Smooth muscle cell (in vitro differentiated cells): ENCODE measurements at regions not wholly inside any gene's neighbourhood (a gene's known extent, or its start where the extent isn't known, plus 50 kb on each side); places are given as distances from the start of the nearest gene placed in this dataset.

ENCODE experiments used
- DNase-seq: peaks from one replicate; lab custom pipeline; 2025; ENCODE audit not compliant: unreplicated experiment; lab: John Stamatoyannopoulos, UW
- H2AFZ ChIP-seq: fragments of 200-600 bp; sonication (generic); 2 replicates; pipeline ENCODE4 v1.6.0; 2016; ENCODE audit warnings: antibody characterized with exemption, low read depth, mild to moderate bottlenecking
- H3F3A ChIP-seq: fragments of 200-600 bp; sonication (generic); 2 replicates; pipeline ENCODE4 v1.6.0; 2017; ENCODE audit warnings: antibody characterized with exemption, low read depth
- H3K27ac ChIP-seq: fragments of 200-600 bp; sonication (generic); 2 replicates; pipeline ENCODE4 v1.5.1; 2016; ENCODE audit warnings: low read depth, mild to moderate bottlenecking
- H3K27me3 ChIP-seq: fragments of 200-600 bp; sonication (generic); 2 replicates; pipeline ENCODE4 v1.6.1; 2016; ENCODE audit warnings: low read depth, mild to moderate bottlenecking
- H3K36me3 ChIP-seq: fragments of 200-600 bp; sonication (generic); 2 replicates; pipeline ENCODE4 v1.5.1; 2016; ENCODE audit warnings: low read depth
- H3K4me1 ChIP-seq: fragments of 200-600 bp; sonication (generic); 2 replicates; pipeline ENCODE4 v1.5.1; 2016; ENCODE audit warnings: low read depth
- H3K4me2 ChIP-seq: fragments of 200-600 bp; sonication (generic); 2 replicates; pipeline ENCODE4 v1.6.0; 2016; ENCODE audit warnings: mild to moderate bottlenecking
- H3K4me3 ChIP-seq: fragments of 200-600 bp; sonication (generic); 2 replicates; pipeline ENCODE4 v1.5.1; 2016; ENCODE audit warnings: mild to moderate bottlenecking
- H3K79me2 ChIP-seq: fragments of 200-600 bp; sonication (generic); 2 replicates; pipeline ENCODE4 v1.6.0; 2016; ENCODE audit warnings: low read depth, mild to moderate bottlenecking
- H3K9ac ChIP-seq: fragments of 200-600 bp; sonication (generic); 2 replicates; pipeline ENCODE4 v1.6.0; 2016; ENCODE audit warnings: low read depth
- H3K9me3 ChIP-seq: fragments of 200-600 bp; sonication (generic); replicated peaks from 2 replicates; pipeline ENCODE4 v1.5.1; 2016; ENCODE audit warnings: low read depth
- H4K20me1 ChIP-seq: fragments of 200-600 bp; sonication (generic); 2 replicates; pipeline ENCODE4 v1.6.0; 2016; ENCODE audit warnings: low read depth
- WGBS: methylation state at CpG from one replicate; pipeline ENCODE4 v1.1.7; 2016; ENCODE audit warnings: low lambda C conversion rate; 5-methylcytosine and 5-hydroxymethylcytosine counted together
- TF ChIP-seq, protein P1 (sequence below): fragments of 200-600 bp; sonication (generic); IDR thresholded peaks from 2 replicates; pipeline ENCODE4 v1.5.1; 2017; ENCODE audit warnings: borderline replicate concordance, mild to moderate bottlenecking, antibody characterized with exemption; ENCODE audit not compliant: insufficient read depth, poor library complexity, severe bottlenecking

DNA sequence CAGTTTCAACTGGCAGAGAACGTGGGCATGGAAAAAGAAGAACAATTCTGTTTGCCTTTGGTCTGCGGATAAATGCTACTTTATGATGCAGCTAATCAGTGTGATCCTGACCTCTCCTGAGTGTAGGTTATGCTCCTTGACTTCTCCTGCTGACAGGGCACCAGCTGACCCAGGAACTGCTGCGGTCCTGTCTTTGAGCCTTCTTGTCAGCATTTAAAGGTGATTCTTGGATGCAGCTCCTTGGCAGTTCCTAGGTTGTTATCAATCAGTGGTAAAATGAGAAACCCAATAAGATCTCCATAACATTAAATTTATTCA, 150.3 kb upstream of the FGF10 start:
- TF ChIP-seq, protein P1, sequence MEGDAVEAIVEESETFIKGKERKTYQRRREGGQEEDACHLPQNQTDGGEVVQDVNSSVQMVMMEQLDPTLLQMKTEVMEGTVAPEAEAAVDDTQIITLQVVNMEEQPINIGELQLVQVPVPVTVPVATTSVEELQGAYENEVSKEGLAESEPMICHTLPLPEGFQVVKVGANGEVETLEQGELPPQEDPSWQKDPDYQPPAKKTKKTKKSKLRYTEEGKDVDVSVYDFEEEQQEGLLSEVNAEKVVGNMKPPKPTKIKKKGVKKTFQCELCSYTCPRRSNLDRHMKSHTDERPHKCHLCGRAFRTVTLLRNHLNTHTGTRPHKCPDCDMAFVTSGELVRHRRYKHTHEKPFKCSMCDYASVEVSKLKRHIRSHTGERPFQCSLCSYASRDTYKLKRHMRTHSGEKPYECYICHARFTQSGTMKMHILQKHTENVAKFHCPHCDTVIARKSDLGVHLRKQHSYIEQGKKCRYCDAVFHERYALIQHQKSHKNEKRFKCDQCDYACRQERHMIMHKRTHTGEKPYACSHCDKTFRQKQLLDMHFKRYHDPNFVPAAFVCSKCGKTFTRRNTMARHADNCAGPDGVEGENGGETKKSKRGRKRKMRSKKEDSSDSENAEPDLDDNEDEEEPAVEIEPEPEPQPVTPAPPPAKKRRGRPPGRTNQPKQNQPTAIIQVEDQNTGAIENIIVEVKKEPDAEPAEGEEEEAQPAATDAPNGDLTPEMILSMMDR = no peak
- Histone ChIP-seq H3K9me3 (no peaks in the 10 kb centered on the region), H3K4me1 (no peaks in the 10 kb centered on the region), H2AFZ (no peak overlapping the region), H3K79me2 (no peaks in the 10 kb centered on the region), H3F3A (peaks cover 5% of the 10 kb centered on the region), H3K27ac (no peak overlapping the region), H3K27me3 (no peaks in the 10 kb centered on the region), H4K20me1 (no peaks in the 10 kb centered on the region), H3K9ac (no peak overlapping the region), H3K36me3 (no peaks in the 10 kb centered on the region), H3K4me3 (no peak overlapping the region), H3K4me2 (no peak overlapping the region)
- 99% methylated on average over 3 of the region's 3 CpGs for WGBS
- no peak for DNase-seq

DNA sequence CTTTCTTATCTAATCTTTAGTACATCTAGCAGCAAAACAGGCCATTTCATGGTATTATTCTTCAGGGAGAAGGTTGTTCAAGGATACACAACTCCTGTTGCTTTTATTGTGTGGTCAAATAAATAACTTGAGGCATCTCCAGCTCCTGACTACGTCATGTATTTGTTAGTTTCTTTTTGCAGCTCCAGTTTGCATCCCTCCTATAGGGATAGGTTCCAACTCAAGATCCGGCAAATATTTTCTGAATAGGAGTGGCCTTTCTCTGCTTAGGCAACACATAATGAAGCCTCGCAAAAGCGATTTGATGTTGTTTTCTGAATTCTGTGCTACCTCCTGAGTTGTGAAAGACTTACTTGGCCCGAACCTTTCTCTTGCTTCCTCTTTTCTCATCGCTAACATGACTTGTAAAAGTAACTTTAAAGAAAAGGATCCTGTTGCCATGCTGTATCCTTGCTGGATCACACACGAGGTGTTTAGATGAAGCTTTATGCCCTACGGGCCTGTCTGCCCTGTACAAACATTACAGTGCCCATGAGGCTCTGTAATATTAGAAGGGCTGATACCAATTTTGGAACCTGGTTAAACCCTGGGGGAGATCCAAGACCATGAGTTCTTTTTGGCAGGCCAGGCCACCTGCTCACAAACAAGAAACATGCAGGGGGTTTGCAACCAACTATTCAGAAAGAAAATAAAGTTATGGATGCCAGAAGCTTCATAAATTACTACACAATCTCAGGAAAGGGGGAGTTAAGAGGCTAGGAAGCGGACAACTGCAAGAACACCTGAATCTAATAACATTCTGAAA, 149.8 kb upstream of the FGF10 start:
- H3K4me1 ChIP-seq = no peaks in the 10 kb centered on the region
- WGBS = 88% methylated on average over 9 of the region's 9 CpGs
- DNase-seq = no peak
- H3K79me2 ChIP-seq = no peaks in the 10 kb centered on the region
- peaks cover 5% of the 10 kb centered on the region for H3F3A ChIP-seq
- H2AFZ ChIP-seq = no peak overlapping the region
- H3K9me3 ChIP-seq = no peaks in the 10 kb centered on the region
- no peak overlapping the region for H3K4me2 ChIP-seq
- TF ChIP-seq, protein P1 = no peak
- no peak overlapping the region for H3K9ac ChIP-seq
- H3K4me3 ChIP-seq = no peak overlapping the region
- H3K27ac ChIP-seq = no peak overlapping the region
- H4K20me1 ChIP-seq = no peaks in the 10 kb centered on the region
- H3K27me3 ChIP-seq = no peaks in the 10 kb centered on the region
- no peaks in the 10 kb centered on the region for H3K36me3 ChIP-seq

DNA sequence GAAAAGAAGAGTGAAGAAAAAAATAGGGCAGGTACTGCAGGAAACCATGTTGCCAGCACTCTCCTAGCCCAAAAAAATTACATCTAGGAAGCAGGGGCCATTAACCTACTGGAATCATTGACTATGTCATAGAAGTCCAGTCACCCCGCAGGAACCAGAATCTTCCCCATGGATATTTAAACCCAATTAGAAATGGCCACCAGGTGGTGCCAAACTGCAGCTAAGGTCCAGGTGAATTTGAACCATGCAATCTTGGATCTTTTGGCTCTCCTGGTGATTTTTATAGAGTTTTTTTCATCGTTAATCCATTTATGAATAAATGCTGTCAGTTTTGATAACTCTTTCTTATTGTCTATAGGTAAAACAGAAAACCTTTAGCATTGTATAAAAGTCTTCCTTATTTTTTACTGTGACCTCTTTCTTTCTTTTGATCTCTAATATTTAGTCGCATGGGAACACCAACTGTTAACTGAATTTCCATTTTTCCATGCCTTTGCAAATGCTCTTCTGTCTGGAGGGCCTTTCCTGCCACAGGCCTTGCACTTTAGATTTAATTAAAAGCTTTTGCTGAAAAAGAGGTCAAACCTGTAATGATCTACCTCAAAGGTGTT, 147.5 kb upstream of the FGF10 start:
- WGBS = 53% methylated on average over 3 of the region's 3 CpGs
- TF ChIP-seq, protein P1 = peak; percentile 76
- DNase-seq = no peak

DNA sequence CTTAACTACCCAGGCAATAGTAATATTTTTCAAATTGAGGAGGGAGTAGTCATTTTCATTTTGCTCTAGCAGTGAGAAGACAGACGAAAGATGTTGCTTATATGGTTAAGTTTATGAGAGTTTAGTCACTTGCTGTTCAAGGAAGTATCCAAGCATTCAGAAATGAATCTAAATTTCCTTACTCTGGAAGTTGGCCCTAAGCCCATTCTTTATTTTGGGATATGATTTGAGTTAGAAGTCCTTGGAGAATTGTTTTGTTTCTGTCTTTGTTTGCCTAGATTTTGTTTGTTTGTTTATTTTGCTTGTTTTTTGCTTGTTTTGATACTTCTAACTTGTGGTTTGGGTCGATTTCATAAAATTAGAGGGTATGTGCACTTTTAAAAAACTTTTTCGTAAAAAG, 146.4 kb upstream of the FGF10 start:
- no peak overlapping the region for H3K4me3 ChIP-seq
- H4K20me1 ChIP-seq = no peaks in the 10 kb centered on the region
- H3K9me3 ChIP-seq = no peaks in the 10 kb centered on the region
- H3K27me3 ChIP-seq = no peaks in the 10 kb centered on the region
- H3K36me3 ChIP-seq = no peaks in the 10 kb centered on the region
- H3K79me2 ChIP-seq = no peaks in the 10 kb centered on the region
- H2AFZ ChIP-seq = no peak overlapping the region
- no peaks in the 10 kb centered on the region for H3F3A ChIP-seq
- peaks cover 7% of the 10 kb centered on the region for H3K4me1 ChIP-seq
- DNase-seq = no peak
- no peak overlapping the region for H3K27ac ChIP-seq
- H3K4me2 ChIP-seq = no peak overlapping the region
- TF ChIP-seq, protein P1 = no peak
- 72% methylated on average over 3 of the region's 3 CpGs for whole genome bisulfite sequencing
- no peak overlapping the region for H3K9ac ChIP-seq

More for the DNA sequence above, 147.5 kb upstream of the FGF10 start:
- Histone ChIP-seq H3F3A (no peaks in the 10 kb centered on the region), H3K9ac (no peak overlapping the region), H3K4me3 (no peak overlapping the region), H3K36me3 (no peaks in the 10 kb centered on the region), H3K4me1 (peaks cover 7% of the 10 kb centered on the region), H3K4me2 (no peak overlapping the region), H4K20me1 (no peaks in the 10 kb centered on the region), H3K27me3 (no peaks in the 10 kb centered on the region), H2AFZ (no peak overlapping the region), H3K27ac (no peak overlapping the region), H3K9me3 (no peaks in the 10 kb centered on the region), H3K79me2 (no peaks in the 10 kb centered on the region)
